Esophagus squamous epithelium (tissue), 4 donors: ENCODE measurements at regions not wholly inside any gene's neighbourhood (a gene's known extent, or its start where the extent isn't known, plus 50 kb on each side); places are given as distances from the start of the nearest gene placed in this dataset.

Experiments used
- POLR2A ChIP-seq, 4 donors: fragments of 450-650 bp; IDR thresholded peaks; one replicate each; pipeline ENCODE4 v1.6.1; 2017; ENCODE audit warnings: antibody characterized with exemption in 4 of 4, mild to moderate bottlenecking in 4 of 4, moderate library complexity in 3 of 4
- TF ChIP-seq, protein P1 (sequence below), 6 experiments: fragments of 450-650 bp in 4 of 6; fragments of 200-600 bp in 2 of 6; sonication (generic) in 2 of 6; IDR thresholded peaks; one replicate each; pipeline ENCODE4 v1.5.1; 2016 to 2019; ENCODE audit warnings: antibody characterized with exemption in 6 of 6, mild to moderate bottlenecking in 4 of 6, moderate library complexity in 4 of 6

DNA sequence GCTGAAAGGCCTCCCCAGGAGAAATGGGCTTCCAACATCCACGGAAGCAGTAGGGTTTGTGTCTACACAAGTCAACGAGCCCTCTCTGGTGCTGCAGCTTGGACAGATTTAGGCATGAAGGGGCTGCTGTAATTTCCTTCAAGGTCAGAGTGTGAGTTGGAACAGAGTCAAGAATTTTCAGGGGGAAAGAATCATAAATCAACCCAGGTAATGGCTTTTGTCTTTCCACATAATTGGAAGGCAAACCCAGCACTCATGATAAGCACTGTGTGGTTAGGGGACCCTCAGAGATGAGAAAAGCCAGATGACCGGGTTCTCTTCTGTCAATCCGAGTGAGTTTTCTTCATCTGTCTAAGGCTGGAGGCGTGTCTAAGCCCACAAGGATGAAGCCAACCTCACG is 78.6 kb upstream of the MXRA5 start:
- TF ChIP-seq, protein P1, sequence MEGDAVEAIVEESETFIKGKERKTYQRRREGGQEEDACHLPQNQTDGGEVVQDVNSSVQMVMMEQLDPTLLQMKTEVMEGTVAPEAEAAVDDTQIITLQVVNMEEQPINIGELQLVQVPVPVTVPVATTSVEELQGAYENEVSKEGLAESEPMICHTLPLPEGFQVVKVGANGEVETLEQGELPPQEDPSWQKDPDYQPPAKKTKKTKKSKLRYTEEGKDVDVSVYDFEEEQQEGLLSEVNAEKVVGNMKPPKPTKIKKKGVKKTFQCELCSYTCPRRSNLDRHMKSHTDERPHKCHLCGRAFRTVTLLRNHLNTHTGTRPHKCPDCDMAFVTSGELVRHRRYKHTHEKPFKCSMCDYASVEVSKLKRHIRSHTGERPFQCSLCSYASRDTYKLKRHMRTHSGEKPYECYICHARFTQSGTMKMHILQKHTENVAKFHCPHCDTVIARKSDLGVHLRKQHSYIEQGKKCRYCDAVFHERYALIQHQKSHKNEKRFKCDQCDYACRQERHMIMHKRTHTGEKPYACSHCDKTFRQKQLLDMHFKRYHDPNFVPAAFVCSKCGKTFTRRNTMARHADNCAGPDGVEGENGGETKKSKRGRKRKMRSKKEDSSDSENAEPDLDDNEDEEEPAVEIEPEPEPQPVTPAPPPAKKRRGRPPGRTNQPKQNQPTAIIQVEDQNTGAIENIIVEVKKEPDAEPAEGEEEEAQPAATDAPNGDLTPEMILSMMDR (IDR thresholded peaks at IDR 0.05): no peak
- no peak for TF ChIP-seq POLR2A (IDR thresholded peaks at IDR 0.05)
